GM19467 (cell line): ENCODE measurements at regions not wholly inside any gene's neighbourhood (a gene's known extent, or its start where the extent isn't known, plus 50 kb on each side); places are given as distances from the start of the nearest gene placed in this dataset.
"Not testable (repeated sequence)": the region's sequence is repeated elsewhere in the genome, so short reads cannot be mapped to it uniquely, and the experiment has no call there.

Experiments used
- ATAC-seq: cut with Tn5 transposase; IDR thresholded peaks from one replicate; pipeline ENCODE4 v1.9.1; 2021; ENCODE audit warnings: mild to moderate bottlenecking, moderate library complexity; ENCODE audit not compliant: unreplicated experiment

- ATAC-seq, result no peak
Measured at GRCh38 chr6:167707686-167708500, 118.8 kb upstream of the AFDN start.

DNA sequence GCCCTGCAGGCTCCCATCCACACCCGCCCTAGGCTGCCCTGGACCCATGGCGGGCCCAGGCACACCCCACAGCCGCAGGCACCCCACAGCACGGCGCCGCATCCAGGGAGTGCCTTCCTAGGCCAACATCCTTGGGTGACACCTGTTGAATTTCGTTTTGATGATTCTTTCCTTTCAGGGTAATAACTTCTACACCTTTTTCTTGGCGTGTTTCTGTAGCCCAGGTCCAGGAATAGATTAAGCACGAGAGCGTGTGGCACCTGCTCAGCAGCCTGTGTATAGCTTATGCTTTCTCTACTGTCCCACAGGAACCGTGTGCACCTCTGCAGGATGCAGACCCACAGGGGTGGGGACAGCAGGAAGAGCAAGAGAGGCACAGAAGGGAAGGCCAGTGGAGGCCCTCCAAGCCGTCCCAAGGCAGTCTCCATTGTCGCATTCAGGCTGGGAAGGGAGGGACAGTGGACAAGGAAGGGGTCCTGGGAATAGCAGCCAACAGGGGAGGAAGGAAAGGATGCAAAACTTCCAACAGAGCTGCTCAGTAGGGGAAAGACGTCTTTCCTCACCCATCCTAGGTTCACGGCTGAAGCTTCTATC, 118.1 kb upstream of the AFDN start:
- ATAC-seq, result no peak

GRCh38 chr6:167709196-167709595, 117.5 kb upstream of the AFDN start:
- no peak for ATAC-seq

GRCh38 chr6:167709776-167710336, 116.9 kb upstream of the AFDN start:
- ATAC-seq, result not testable (repeated sequence)

- no peak for ATAC-seq
Measured at GRCh38 chr6:167710363-167710920, 116.3 kb upstream of the AFDN start.

- no peak for ATAC-seq
Measured at GRCh38 chr6:167711211-167711610, 115.5 kb upstream of the AFDN start.

DNA sequence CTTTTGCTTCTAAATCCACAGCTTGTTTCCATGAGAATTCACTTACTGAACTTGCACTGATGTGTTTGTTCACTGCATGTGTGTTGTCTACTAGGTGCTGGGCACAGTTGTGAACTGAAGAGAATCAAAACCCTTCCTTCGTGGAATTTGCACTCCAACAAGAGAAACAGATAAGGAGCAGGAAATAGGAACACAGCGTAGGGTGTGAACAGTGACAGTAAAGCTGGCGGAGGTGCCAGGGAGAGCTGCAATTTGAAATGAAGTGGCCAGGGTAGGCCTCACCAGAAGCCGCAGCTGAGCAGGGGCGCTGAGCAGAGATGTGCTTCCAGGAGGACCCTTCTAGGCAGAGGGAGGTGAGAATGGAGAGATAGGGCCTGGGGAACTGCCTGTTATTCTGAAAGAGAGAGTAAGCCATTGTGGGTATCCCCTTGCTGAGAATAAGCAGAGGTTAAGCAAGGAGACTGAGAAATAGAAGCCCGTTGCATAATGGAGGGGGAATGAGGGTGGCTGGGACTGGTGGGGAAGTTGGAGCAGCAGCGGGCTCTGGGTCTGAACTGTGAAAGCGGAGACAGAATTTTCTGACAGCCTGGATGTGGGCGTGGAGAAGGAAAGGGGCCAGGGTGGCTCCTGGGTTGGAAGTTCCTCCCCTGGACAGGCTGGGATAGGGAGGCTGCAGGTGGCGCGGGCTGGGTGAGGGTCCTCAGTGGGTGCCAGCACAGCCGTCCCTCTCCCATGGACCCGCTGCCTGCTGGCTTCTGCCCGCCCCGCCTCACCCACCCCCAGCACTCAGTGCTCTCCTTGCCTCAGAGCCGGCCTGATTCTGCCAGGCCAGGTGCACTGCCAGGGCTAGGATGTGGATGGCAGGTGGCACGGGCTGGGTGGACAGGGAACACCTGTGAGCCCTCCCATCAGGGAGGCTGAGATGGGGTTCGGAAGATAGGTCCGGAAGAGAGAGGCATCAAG, 114.7 kb upstream of the AFDN start:
- no peak for ATAC-seq

DNA sequence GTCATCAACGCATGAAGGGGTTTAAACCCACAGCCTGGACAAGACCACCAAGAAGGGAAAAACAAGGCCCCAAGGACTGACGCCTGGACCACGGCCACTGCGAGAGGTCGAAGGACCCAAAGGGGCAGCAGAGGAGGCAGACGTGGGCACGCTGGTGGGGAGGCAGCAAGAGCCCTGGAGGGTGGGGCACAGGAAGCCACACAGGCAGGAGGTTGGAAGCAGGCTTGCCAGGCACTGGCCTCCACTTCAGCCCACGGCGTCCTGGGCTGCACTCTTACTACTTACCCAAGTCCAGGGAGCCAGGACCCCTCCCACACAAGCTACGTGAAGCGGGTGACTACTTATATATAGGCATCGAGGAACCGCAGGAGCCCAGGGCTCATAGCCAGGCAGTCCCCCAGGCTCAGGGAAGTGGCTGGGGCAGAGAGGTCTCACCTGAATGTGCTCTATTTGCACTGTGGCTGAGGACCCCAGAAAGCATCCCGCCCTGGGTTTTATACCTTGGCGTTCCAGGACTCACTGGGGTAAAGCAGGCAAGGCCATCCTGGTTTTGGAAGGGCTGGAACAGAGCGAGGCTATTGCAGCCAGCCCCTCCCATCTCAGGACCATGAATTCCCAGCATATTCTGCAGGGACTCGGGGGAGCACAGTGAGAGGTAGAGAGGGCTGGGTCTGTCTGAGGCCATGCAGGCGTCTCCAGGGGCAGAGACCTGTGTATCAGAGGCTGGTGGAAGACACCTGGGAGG, 113.8 kb upstream of the AFDN start:
- no peak for ATAC-seq

- no peak for ATAC-seq
Measured at GRCh38 chr6:167714152-167714551, 112.6 kb upstream of the AFDN start.

- no peak for ATAC-seq
Measured at GRCh38 chr6:167717455-167717854, 109.3 kb upstream of the AFDN start.

DNA sequence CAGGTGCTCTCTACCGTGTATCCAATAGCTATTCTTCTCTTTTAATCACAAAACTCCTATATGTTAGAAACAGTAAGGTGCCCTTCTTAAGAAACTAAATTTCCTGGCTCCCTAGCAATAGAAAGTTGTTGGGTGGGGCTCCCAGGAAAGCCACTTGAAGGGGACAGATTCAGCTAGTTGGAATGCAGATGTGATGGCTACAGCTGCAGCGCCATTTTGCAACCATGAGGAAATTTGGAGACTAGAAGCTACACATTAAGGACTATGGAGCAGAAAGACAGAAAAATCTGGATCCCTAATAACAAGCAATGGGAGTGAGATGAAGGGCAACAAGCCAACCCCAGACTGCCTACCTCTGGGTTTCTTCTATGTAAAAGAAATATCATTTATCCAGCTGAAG, 108.8 kb upstream of the AFDN start:
- no peak for ATAC-seq

DNA sequence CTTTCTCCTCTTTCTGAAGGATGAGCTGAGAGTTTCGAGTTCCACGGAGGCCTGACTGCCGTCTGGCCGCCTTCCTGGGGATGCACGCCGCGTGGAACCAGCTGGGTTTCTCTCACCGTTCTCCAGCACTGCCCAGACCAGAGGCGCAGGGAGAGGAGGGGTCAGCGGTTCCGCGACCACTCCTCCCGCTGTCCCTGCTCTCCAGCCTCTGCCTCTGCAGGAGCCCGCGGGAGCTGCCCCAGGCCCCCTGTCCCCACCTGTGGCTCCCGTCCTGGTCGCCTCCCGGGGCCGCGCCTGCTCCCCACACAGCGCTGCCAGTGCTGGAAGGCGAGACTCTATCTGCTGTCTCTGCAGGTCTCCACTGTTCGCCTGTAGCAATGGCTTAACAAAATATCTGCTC, 106.8 kb upstream of the AFDN start:
- ATAC-seq, result no peak

DNA sequence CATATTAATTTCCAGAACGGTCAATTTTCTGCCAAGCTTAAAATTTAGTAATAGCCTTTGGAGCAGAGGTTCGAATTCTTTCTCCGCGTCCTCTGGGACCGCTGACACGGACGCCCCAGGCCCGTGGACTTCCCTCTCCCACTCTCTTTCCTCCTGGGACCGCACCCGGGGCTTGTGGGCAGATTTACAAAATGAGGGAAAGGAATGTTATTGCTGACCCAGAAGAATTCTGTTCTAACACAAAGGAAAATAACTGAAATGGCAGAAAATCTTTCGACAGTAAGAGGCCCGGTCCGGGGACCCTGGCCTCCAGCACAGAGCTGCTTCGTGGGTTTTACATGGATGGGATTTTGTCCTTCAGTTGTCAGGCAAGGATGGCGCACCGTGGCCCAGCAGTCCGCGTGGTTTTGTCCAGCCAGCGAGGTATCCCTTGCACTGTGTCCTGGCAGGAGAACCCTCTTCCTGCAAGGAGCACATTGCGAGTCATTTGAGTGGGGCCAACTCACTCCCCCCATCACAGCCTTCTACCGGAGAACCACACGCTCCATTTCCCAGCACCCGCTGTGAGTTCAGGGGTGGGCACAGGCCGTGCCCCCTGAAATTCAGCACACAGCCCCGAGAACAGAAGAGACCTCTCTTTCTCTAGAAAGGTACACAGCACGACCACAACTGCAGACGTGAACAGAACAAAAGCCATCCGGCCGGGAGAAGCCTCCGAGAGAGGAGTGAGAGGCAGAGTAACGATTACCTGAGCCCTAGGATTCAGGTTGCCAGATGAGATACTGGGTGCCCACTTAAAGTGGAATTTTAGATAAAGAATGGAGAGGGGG, 106.0 kb upstream of the AFDN start:
- ATAC-seq, result no peak

GRCh38 chr6:167721291-167721690, 105.4 kb upstream of the AFDN start:
- no peak for ATAC-seq

DNA sequence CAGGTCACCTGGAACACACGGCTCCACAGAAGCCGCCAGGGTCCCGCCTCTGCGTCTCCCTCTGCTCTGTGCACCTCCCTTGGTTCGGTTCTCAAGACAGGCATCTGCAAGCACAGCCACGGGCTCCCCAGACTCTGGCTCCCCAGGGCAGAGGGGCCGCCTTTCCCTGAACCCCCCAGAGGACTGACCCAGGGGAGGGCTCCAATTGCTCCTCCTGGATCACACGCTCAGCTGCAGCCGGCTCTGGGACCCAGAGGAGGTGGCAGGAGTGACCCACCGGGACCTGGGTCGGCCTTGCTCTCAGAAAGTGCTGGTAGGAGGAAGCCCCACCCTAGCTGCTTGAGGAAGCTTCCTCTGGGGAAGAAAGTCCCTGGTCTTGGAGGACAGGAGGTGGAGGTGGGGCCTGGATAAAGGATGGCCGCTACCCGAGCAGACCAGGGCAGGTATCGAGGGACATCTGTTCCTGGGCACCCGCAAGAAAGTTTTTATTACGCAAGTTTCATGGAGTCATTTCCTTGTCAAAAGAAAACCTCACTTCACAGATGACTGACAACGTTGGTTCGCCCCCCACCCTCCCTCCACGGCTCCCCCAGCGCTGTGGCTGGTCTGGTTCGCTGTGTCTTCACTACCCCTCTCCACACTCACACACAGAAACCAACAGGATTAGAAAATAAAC, 103.9 kb upstream of the AFDN start:
- no peak for ATAC-seq

DNA sequence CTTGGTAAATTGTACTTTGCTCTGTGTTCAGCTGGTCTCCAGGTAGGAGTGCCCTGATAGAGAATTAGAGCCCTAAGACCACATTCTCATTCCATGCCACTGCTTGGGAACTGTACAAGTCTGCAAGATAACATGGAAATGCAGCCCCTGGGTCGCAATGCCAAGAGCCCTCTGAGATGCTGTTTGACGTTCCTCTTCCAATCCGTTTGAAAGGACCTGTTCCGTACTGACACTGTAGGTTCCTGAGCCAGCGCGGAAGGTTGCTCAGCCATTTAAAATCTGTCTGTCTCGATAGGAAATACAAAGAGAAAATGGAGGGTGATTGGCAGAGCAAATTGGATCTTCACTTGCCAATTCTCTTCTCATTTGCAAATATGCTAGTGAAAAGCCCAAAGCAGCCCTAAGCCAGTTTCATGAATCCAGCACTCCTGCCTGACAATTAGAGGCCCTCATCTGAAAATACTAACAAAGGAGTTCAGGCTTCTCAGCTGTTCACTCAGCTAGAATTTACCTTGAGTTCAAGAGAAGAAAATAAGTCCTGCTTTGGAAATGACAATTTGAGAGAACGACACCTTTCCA, 100.6 kb upstream of the AFDN start:
- ATAC-seq, result no peak

- no peak for ATAC-seq
Measured at GRCh38 chr6:167730441-167730840, 96.3 kb upstream of the AFDN start.

- ATAC-seq, result no peak
Measured at GRCh38 chr6:167731216-167731615, 95.5 kb upstream of the AFDN start.
